Esophagus squamous epithelium (tissue), 4 donors: ENCODE measurements at regions not wholly inside any gene's neighbourhood (a gene's known extent, or its start where the extent isn't known, plus 50 kb on each side); places are given as distances from the start of the nearest gene placed in this dataset.

Experiments
- POLR2A ChIP-seq, 4 donors: fragments of 450-650 bp; IDR thresholded peaks; one replicate each; pipeline ENCODE4 v1.6.1; 2017; ENCODE audit warnings: antibody characterized with exemption in 4 of 4, mild to moderate bottlenecking in 4 of 4, moderate library complexity in 3 of 4
- TF ChIP-seq, protein P1 (sequence below), 6 experiments: fragments of 450-650 bp in 4 of 6; fragments of 200-600 bp in 2 of 6; sonication (generic) in 2 of 6; IDR thresholded peaks; one replicate each; pipeline ENCODE4 v1.5.1; 2016 to 2019; ENCODE audit warnings: antibody characterized with exemption in 6 of 6, mild to moderate bottlenecking in 4 of 6, moderate library complexity in 4 of 6

- TF ChIP-seq, protein P1, sequence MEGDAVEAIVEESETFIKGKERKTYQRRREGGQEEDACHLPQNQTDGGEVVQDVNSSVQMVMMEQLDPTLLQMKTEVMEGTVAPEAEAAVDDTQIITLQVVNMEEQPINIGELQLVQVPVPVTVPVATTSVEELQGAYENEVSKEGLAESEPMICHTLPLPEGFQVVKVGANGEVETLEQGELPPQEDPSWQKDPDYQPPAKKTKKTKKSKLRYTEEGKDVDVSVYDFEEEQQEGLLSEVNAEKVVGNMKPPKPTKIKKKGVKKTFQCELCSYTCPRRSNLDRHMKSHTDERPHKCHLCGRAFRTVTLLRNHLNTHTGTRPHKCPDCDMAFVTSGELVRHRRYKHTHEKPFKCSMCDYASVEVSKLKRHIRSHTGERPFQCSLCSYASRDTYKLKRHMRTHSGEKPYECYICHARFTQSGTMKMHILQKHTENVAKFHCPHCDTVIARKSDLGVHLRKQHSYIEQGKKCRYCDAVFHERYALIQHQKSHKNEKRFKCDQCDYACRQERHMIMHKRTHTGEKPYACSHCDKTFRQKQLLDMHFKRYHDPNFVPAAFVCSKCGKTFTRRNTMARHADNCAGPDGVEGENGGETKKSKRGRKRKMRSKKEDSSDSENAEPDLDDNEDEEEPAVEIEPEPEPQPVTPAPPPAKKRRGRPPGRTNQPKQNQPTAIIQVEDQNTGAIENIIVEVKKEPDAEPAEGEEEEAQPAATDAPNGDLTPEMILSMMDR (IDR thresholded peaks at IDR 0.05): no peak
- TF ChIP-seq POLR2A (IDR thresholded peaks at IDR 0.05): no peak
These were observed 50.0 kb upstream of the OPCML start for GRCh38 chr11:133582326-133582725.
